ENCODE measurements at regions not wholly inside any gene's neighbourhood (a gene's known extent, or its start where the extent isn't known, plus 50 kb on each side); places are given as distances from the start of the nearest gene placed in this dataset.

DNA sequence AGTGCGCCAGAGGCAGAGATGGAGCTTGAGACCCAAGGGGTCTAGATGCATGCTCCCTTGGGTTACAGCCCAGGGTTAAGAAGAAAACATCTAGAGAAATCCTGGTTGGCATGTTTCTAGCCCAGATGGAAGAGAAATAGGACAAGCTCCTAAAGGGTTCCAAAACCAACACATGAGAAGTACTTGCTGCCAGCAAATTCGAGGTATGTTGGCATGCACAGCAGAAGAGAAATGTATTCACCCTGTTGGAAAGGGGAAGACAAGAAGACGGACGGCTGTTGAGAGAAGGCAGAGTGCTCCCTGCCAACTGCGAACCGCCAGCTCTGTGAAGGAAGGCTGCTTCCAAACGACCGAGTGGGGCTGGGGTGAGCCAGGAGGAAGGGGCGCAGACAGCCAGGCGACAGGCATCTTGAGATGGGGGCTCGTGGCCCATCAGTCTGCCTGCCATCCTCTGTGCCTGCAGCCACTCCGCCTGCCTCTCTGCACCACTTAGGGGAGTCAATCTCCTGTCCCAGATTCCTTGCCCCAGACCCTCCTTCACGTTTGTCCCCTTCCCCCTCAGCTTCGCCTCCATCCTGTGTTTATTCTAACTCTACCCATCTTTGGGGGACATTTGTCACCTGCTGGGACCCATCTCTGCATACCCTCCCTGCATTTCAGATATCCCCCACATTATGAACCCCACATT, 249.2 kb downstream of the CDC5L start:
- no peak for DNase-seq (ENCODE audit: low spot score)

GRCh38 chr6:44641344-44642031, 254.0 kb downstream of the CDC5L start:
- DNase-seq (ENCODE audit: low spot score), result no peak

GRCh38 chr6:44642349-44642748, 254.8 kb downstream of the CDC5L start:
- DNase-seq (ENCODE audit: low spot score), result no peak

DNA sequence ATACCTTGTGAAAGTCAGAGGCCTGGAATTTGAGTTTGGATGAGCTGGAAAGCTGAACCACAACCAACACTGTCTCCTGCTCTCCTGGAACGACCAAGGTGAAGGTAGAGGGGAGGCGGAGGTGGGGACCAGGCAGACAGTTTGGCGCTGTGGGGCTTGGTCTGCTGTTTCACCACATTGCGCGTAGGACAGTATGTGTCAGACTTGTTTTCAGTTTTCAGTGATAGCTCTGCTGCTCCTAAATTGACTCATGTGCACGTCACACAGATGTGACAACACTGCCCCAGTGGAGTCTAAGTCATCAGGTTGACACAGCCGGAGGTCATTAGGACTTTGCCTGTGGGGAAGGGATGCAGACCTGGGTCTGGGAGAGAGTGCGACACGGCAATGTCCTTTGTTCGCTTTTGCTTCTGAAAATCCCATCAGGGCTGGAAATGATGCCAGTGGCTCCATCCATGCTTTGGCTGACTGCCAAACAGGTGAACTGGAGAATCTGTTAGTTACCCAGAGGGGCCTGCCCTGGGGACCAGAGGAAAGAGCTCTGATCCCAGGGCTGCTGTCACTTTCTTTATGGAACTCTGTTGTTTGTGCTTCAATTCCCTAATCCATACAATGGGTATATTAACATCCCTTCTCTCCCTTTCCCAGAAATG, 255.5 kb downstream of the CDC5L start:
- DNase-seq (ENCODE audit: low spot score), result no peak

- no peak for DNase-seq (ENCODE audit: low spot score)
These were observed 257.8 kb downstream of the CDC5L start for GRCh38 chr6:44645276-44645675.

GRCh38 chr6:44646355-44646754, 258.8 kb downstream of the CDC5L start:
- DNase-seq (ENCODE audit: low spot score), result peak; percentile 82

DNA sequence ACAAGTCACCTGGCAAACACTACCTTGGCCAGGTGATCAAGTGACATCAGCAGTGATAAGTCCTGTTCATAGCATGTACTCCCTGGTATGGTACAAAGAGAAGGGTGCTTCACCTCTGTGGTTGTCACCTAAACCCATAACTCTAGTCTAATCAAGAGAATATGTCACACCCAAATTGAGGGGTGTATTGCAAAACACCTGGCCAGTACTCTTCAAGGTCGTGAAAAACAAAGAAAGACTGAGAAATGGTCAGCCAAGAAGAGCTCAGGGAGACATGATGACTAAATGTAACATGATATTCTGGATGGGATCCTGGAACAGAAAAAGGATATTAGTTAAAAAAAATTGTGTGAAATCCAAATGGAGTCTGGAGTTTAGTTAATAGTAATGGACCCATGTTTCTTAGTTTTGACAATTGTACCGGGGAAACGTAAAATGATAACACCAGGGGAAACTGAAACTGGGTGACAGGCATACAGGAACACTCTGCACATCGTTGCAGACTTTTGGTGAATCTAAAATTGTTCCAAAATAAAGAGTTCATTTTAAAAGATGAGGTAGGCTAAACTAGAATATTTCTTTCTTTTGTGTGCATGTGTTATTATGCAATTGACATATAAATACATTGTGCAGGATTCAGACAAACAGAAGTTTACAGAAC, 262.0 kb downstream of the CDC5L start:
- DNase-seq (ENCODE audit: low spot score), result peak; percentile 59

DNA sequence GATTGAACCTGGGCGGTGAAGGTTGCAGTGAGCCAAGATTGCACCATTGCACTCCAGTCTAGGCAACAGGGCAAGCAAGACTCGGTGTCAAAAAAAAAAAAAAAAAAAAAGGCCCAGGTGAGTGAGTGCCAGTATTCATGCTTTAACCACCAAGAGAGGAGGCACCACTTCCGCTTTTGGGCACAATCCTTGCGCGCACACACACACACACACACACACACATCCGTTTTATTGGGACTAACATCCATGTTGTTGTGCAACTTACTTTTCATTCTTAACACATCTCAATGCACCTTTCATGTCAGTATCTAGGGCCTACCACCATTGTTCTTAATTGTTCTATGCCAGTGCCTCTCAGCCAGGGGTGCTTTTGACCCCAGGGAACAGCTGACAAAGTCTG, 263.0 kb downstream of the CDC5L start:
- DNase-seq (ENCODE audit: low spot score), result no peak

- DNase-seq (ENCODE audit: low spot score), result peak; percentile 47
These were observed 263.4 kb downstream of the CDC5L start for GRCh38 chr6:44650947-44651346.

DNA sequence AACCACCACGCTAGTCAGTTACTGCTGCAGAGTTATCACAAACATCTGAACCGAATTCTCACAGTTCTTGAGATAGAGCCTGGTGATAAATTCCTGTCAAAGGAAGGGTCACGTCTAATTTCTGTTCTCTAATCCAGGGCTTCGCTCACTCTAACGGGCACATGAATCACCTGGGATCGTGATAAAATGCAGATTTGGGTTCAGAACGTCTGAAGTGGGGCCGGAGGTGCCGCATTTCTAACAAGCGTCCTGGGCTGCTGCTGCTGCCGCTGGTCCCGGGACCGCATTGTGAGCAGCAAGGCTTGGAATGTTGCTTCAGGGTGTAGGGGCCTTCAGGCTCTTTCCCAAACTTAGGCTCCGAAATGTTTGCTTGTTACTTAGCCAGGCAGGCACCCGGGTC, 264.1 kb downstream of the CDC5L start:
- DNase-seq (ENCODE audit: low spot score), result no peak

GRCh38 chr6:44652547-44652946, 265.0 kb downstream of the CDC5L start:
- DNase-seq (ENCODE audit: low spot score), result peak; percentile 52

- no peak for DNase-seq (ENCODE audit: low spot score)
These were observed 265.6 kb downstream of the CDC5L start for GRCh38 chr6:44653091-44653490.

GRCh38 chr6:44653761-44654218, 266.3 kb downstream of the CDC5L start:
- DNase-seq (ENCODE audit: low spot score), result peak; percentile 56

DNA sequence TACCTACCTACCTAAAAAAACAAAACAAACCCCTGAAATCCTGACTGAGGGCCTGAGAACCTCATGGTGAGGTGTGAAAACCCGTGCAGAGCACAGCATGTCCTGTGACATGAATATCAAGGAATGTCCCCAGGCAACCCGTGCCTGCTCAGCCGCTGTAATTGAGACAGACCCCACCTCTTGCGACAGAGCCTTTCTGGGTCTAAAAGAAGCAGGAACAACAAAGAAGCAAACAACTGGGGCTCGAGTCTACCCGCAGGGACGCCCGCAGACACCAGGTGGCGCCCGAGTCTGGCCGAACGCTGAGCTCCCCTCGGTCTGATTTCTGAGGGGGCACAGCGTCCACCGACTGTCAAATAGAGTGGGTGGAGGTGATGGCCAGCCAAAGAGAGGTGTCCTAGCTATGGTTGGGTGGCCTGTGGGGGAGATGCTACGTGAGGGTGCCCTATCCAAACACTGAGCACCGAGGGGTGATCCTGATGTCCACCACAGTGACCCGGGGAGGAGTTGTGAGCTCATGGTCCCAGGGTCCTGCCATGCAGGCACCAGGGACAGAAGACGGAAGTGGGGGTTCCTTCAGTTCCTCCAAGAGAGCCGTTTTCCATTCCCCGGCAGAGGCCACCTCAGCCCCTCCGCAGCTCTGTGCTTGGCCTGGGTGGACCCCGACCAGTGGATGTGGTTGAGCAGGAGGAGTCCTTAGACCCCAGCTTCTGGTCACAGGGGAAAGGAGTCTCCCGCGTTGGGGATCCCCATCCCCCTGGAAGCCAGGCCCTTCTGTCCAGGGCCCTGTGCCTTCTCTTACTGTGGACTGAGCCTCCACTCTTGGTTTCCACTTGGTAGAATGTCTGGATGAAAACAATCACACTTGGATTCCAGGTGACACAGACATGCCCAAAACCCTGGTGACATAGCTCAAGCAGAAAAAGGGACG, 268.2 kb downstream of the CDC5L start:
- DNase-seq (ENCODE audit: low spot score), result peak; percentile 85

- no peak for DNase-seq (ENCODE audit: low spot score)
These were observed 269.2 kb downstream of the CDC5L start for GRCh38 chr6:44656691-44657090.

DNA sequence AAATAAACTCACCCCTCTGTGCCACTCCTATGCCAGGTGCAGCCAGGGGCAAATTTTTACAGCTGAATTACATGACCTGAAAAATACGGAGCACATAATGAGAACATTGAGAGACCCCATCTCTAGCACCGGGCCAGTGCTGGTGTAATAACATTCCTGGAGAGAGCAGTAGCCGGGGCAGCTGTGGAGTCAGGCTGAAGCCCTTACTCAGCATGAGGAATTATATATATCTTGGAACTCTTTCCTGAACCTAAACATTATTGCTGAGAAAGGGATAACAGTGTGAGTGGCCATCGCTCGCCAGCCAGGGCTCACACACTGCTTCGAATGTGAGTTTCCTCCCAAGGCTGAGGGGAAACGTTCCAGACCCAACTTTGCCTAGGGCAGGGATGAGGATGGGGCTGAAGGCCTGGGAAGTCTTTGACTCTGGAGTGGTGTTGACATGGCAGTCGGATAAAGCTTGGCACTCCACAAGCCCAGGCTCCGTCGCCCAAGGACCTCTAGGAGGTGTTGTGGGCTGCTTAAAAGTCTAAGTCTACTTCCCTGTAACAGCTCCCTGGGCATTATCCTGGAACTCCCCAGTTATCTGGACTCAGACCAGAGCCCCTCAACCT, 269.8 kb downstream of the CDC5L start:
- no peak for DNase-seq (ENCODE audit: low spot score)

DNA sequence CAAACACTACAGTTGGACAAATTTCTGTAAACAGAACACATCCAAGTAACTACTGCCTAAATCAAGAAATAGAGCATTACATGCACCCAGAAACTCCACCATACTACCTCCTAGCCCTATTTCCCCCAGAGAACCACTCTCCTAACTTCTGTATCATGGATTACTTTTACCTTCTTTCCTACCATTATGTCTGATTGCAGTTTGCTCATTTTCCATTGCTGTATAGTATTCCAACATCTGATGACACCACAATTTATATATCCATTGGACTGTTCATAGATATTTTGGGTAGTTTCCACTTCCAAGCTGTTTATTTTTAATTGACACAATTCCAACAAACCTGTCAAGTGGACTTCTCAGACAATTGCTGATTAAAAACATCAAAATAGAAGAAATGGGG, 271.1 kb downstream of the CDC5L start:
- no peak for DNase-seq (ENCODE audit: low spot score)

GRCh38 chr6:44659726-44660125, 272.2 kb downstream of the CDC5L start:
- DNase-seq (ENCODE audit: low spot score), result peak; percentile 44

- DNase-seq (ENCODE audit: low spot score), result peak; percentile 50
These were observed 273.2 kb downstream of the CDC5L start for GRCh38 chr6:44660561-44661220.

DNA sequence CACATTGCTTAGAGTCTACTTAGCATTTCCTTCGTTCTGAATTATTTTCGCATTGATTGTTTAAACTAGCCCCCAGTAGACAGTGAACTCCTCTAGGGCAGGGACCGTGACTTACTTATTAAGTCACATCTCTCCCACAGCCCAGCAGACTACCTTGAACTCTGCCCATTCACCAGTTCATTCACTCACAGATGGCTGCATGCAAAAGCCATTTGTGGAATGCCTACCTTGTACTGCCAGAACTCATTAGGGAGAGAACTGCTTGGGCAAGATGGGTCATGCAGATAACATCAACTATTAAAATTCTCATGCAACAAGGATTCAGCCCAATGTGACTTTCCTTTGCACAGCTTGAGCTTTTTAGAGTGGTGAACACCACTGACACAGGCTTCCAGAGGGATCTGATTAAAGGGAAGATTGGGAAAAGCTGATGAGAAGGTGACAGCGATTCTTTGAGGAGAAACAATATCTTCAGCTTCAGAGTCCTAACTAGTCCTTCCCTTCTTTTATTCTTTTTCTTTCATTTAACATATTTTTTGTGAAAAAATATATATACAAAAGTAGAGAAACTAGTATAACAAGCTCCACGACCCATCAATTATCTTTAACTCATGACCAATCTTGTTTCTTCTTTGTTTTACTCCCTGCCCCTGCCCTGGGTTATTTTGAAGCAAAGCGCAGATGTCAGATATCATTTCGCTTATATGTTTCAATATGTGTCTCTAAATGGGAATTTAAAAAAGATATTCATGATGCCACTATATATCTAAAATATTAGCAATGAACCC, 273.9 kb downstream of the CDC5L start:
- peak; percentile 69 for DNase-seq (ENCODE audit: low spot score)

Data from GM03348 (cell line).